ENCODE measurements at regions not wholly inside any gene's neighbourhood (a gene's known extent, or its start where the extent isn't known, plus 50 kb on each side); places are given as distances from the start of the nearest gene placed in this dataset.
"Not testable (repeated sequence)": the region's sequence is repeated elsewhere in the genome, so short reads cannot be mapped to it uniquely, and the experiment has no call there.

- no peak for DNase-seq
Measured at GRCh38 chr5:164317676-164318075, 812.3 kb downstream of the MAT2B start.

GRCh38 chr5:164319161-164319560 lies 813.7 kb downstream of the MAT2B start:
- DNase-seq = no peak

DNA sequence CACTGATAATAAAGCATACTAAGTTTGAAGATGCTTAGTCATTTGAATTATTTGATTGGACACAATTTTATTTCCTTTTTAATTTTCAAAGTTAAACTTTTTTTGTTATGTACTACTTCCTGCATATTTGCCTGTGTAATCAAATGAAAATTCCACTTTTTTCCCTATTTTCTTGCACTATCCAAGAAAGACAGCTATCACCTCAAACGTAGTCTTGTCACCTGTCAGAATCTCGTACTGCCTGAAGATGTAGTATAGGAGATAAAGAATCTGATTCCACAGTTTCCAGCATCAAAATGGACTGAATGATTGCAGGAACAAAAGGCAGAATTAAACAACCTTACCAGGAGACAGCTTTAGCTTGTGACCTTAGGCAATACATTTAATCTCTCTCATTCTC lies 818.8 kb downstream of the MAT2B start:
- DNase-seq = no peak

- no peak for DNase-seq
Measured at GRCh38 chr5:164326219-164326618, 820.8 kb downstream of the MAT2B start.

- not testable (repeated sequence) for DNase-seq
Measured at GRCh38 chr5:164327166-164327565, 821.7 kb downstream of the MAT2B start.

- DNase-seq = no peak
Measured at GRCh38 chr5:164332349-164333196, 827.2 kb downstream of the MAT2B start.

DNA sequence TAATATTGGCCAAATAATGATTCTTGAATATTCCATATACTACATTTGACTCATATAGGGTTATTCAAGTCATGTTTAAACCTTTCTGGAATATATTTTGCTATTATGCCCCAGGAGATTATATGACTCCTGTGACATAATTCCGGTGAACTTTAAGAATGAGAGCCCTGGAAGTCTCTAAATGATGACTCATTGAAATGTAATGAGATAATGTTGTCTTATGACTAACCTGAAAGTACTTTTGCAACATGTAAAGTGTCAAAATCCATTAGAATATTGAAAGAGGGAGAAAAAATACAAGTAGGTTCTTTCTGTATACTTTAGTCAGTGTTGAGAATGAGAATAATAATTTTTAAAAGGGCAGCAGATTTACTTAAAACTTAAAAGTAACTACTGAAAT lies 830.4 kb downstream of the MAT2B start:
- no peak for DNase-seq

- no peak for DNase-seq
Measured at GRCh38 chr5:164336276-164336675, 830.9 kb downstream of the MAT2B start.

GRCh38 chr5:164336906-164337305 lies 831.5 kb downstream of the MAT2B start:
- no peak for DNase-seq

- no peak for DNase-seq
Measured at GRCh38 chr5:164341056-164341619, 835.7 kb downstream of the MAT2B start.

- no peak for DNase-seq
Measured at GRCh38 chr5:164345173-164345849, 839.9 kb downstream of the MAT2B start.

- no peak for DNase-seq
Measured at GRCh38 chr5:164345853-164346252, 840.4 kb downstream of the MAT2B start.

DNA sequence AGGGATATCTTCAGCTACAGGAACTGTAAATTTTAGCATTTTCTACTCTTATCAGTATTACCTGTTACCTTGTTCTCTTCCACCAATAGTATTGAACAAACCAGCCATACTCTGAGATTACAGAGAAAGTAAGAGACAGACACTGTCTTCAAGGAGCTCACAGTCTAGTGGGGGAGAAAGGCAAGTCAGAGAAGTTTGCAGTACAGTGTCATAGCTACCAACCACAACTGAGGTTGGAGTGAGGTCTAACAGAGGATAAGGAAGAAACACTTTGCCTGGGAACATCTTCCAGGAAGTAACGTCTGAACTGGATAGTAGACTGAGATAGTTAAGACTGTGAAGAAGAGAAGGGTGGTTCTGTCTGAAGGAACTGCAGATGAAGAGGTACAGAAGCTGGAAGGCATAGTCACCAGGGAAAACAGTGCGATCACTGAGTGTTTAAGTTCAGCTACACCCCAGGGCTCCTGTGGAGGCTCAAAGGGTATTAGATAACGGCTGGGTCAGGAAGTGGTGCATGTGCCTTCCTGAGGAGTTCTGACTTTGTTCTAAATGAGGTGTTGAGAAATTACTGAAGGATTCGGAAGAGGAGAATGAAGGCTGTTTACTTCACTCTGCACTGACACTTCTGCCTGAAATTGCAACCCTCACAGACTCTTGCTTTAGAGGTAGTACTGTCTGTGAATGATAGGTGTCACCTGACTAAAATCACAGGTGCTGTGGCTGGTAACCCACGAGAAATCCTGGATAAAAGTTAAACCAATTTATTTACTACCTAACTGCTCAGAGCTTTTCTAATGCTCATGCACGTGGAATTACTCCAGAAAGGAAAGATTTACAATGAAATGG lies 841.6 kb downstream of the MAT2B start:
- DNase-seq = no peak

DNA sequence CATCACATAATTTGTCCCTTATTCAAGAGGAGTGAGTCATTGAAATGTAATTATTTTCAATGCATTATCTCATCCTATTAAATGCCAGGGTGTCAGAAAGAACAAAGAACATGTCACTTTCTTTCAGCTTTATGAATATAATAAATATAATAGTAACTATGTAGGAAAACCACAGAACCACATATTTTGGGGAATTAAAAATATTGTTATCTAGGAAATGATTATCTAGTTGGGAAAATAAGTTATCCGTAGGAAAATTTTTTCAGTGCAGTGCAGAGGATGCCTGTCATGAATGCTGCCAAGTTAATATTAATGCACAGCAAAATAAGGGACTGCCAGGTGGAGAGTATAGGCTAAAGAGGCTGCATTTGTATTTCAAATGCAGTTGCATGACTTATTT lies 844.8 kb downstream of the MAT2B start:
- no peak for DNase-seq

GRCh38 chr5:164351245-164351834 lies 845.9 kb downstream of the MAT2B start:
- no peak for DNase-seq

DNA sequence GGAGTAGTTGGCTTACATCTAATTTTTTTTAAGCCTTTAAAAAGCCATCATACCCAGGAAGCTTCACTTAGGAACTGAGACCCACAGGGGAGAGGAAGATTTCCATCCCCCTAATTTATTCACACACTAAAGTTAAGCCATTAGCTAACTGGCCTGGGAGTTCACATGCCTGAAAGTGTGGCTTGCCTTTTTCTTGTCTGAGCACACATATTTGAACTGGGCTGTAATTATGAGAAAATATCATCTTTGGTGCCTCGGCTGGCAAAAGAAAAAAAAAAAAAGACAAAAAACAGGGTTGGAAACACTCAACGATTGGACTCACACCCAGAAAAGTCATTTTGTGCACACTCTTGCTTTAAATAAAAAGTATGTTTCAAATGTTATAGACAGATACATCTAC lies 847.3 kb downstream of the MAT2B start:
- no peak for DNase-seq

GRCh38 chr5:164353155-164353554 lies 847.7 kb downstream of the MAT2B start:
- DNase-seq = peak; percentile 4

DNA sequence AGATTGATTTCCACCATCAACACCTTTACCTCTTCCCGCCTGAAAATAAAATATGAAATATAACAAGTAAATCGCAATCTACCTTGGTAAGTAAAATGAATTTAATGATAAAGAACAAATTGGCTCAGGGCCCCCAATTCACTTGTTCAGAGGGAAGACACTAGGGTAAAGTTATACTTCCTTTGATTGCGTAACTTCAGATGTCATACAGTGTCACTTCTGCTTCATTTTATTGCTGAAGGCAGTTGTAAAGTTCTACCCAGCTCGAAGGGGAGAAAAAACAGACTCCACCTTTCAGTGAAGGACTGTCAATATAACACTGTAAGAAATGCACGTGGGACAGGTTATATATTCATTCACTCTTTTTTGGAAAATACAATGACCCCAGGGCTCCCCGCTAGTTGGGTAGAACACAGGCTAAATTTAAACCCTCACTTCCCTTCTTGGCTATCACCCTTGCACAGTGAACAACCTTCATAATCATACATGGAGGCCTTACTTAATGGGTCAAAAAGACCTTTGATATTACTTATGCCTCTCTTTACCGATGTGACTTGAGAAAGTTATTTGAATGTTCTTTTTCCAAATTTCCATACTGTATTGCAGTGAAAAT lies 848.8 kb downstream of the MAT2B start:
- no peak for DNase-seq

DNA sequence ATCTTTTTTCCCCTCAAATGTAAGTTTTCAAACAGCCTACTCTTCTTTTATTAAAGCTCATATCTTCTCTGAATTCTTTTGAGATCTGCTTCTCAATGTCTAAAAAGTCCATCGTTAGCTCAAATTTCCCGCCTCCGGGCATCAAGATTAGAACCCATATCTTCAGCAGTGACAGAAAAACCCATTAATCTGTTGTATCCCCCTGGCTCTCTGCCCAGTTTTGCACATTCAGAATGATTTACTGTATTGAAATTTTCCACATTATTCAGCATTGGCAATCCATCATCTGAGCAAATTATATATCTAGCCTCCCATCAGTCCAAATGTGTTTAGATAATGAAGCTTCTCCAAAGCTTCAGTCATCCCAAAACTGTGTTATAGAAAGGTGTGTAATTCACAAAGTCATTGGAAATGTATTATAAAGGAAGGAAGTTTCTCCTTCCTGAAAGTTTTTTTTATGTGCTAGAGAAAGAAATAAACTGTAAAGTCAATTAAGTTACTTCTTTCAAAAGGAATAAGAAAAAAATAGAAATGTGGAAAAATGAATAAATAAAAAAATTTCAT lies 849.9 kb downstream of the MAT2B start:
- no peak for DNase-seq

- no peak for DNase-seq
Measured at GRCh38 chr5:164356790-164357189, 851.4 kb downstream of the MAT2B start.

DNA sequence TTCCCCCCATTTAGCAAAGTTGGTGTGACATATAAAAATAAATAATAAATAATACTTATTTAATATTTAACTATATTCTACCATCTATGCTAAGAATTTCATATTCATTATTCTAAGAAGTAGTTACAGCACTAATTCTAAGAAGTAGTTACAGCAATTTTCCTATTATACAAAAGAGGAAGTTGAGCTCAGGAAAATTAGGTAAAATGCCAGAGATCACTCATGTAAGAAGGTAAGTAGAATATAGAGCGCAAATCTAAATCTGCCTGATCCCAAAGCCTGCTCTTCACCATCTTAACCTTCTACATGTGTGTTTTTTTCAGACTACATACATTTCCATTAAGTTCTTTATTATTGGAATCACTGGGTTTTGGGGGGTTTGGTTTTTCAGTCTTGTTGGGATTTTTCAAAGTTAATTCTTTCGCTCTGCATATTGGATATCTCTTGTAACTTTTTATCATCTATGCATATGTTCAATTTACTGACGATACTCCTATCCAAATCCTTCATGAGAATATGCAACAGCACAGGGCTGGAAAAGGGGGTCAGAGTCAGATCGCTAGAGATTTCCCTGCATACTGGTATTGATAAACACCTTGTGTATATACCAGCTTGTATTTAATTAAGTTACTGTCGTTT lies 852.1 kb downstream of the MAT2B start:
- DNase-seq = no peak
